GM12801 (cell line): ENCODE measurements at regions not wholly inside any gene's neighbourhood (a gene's known extent, or its start where the extent isn't known, plus 50 kb on each side); places are given as distances from the start of the nearest gene placed in this dataset.

Experiments used
- CTCF ChIP-seq: IDR thresholded peaks from one replicate; pipeline ENCODE4 v1.5.1; 2011; ENCODE audit warnings: control low read depth; ENCODE audit not compliant: insufficient read length; ENCODE audit errors: extremely low read depth

GRCh38 chr5:157944938-157945337, 86.0 kb upstream of the CLINT1 start:
- TF ChIP-seq CTCF = no peak

- TF ChIP-seq CTCF = no peak
Observed at GRCh38 chr5:157944077-157944633, 85.2 kb upstream of the CLINT1 start.

DNA sequence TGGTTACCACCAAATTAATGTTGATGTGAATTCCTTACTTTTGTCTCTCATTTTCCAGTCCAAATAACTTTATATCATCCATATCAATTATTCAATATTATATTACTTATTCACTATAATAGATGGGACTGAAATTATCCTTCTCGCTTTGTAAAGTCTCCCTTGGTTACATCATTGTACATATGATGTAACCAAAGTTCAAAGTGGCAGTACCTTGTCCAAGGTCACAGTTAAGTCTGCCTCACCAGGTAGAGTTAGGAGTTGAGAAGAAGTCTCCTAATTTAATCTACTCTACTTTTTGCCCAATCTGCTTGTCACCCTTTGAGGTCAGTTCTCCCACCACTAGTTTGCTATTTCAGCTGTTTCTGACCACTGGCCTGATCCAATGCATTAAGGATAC, 83.7 kb upstream of the CLINT1 start:
- no peak for TF ChIP-seq CTCF

DNA sequence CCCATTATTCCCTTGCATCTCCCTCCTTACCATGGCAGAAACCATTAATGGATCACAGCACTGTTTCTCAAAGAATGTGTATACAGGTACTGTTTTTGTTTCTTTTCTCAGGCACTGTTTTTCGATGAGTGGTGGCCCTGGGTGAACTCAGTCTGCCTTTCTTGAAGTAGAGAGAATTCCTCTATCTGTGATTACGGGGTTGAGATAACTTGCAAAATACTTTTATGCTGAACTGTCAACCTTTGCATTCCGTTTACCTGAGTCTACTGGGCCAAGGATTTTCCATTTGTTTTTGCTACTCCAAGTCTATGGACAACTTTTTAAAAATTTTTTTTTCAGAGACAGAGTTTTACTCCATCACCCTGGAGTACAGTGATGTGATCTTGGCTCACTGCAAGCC, 82.7 kb upstream of the CLINT1 start:
- no peak for TF ChIP-seq CTCF

DNA sequence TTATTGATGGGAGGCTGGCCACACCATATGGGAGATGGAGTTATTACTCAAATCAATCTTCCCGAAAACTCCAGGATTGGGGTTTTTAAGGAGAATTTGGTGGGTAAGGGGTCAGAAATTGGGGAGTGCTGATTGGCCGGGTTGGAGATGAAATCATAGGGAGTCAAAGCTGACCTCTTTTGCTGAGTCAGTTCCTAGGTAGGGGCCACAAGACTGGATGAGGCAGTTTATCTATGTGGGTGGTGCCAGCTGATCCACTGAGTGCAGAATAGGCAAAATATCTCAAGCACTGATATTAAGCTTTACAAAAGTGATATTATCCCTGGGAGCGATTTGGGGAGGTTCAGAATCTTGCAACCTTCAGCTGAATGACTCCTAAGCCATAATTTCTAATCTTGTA, 75.7 kb upstream of the CLINT1 start:
- no peak for TF ChIP-seq CTCF

DNA sequence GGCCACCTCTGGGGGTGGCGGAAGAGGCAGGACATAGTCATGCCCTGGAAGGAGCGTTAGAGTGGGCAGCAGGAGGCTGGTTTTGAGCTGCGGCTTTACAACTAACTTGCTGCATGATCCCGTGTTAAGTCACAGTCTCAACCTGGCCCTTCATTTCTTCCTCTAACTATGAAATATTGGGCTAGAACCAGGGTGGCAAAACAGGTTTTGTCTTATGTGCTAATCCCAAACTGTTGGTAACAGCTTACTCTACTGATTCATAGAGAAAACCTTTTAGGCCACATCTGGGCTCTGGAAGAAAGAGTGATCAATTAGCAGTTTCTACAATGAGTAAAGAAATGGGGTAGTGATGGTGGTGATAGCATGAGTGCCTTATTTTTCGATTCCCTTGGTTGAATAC, 74.1 kb upstream of the CLINT1 start:
- no peak for TF ChIP-seq CTCF

- TF ChIP-seq CTCF = no peak
Observed at GRCh38 chr5:157930710-157931109, 71.8 kb upstream of the CLINT1 start.

DNA sequence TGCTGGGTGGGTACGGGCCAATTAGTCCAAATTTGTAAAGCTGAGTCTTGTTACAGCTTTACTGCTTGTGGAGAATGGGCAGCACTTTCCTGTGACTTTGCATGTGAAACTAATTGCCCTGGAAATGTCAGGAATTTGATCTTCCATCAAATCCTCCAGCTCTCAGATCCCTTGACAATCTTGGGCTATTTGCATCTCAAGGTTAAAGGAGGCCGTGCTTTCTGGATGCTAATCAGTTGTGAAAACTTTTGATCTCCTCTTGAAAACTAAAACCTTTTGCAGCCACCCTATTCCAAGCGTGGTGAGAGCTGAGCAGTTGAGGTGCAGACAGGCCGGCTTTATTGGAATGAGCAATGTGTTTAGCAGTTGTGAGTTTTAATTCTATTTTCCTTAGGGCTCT, 68.0 kb upstream of the CLINT1 start:
- TF ChIP-seq CTCF = no peak
